ENCODE measurements at regions not wholly inside any gene's neighbourhood (a gene's known extent, or its start where the extent isn't known, plus 50 kb on each side); places are given as distances from the start of the nearest gene placed in this dataset.
"Not testable (repeated sequence)": the region's sequence is repeated elsewhere in the genome, so short reads cannot be mapped to it uniquely, and the experiment has no call there.

GRCh38 chr1:38497921-38498656 is 361.5 kb downstream of the RRAGC start:
- no peak for DNase-seq

GRCh38 chr1:38493306-38493705 is 366.3 kb downstream of the RRAGC start:
- DNase-seq = not testable (repeated sequence)

- peak; percentile 53 for DNase-seq
These were observed 369.7 kb downstream of the RRAGC start for GRCh38 chr1:38489844-38490270.

GRCh38 chr1:38488162-38488898 is 371.2 kb downstream of the RRAGC start:
- no peak for DNase-seq

- no peak for DNase-seq
These were observed 372.2 kb downstream of the RRAGC start for GRCh38 chr1:38487396-38487795.

GRCh38 chr1:38486085-38486484 is 373.5 kb downstream of the RRAGC start:
- DNase-seq = no peak

- no peak for DNase-seq
These were observed 377.4 kb downstream of the RRAGC start for GRCh38 chr1:38481871-38482826.

- not testable (repeated sequence) for DNase-seq
These were observed 379.9 kb downstream of the RRAGC start for GRCh38 chr1:38479662-38480061.

- no peak for DNase-seq
These were observed 381.8 kb downstream of the RRAGC start for GRCh38 chr1:38477811-38478210.

- DNase-seq = no peak
These were observed 382.8 kb downstream of the RRAGC start for GRCh38 chr1:38476850-38477178.

GRCh38 chr1:38476111-38476849 is 383.3 kb downstream of the RRAGC start:
- no peak for DNase-seq

- DNase-seq = no peak
These were observed 384.0 kb downstream of the RRAGC start for GRCh38 chr1:38475624-38476005.

- no peak for DNase-seq
These were observed 384.6 kb downstream of the RRAGC start for GRCh38 chr1:38474738-38475623.

- DNase-seq = no peak
These were observed 393.1 kb downstream of the RRAGC start for GRCh38 chr1:38466487-38466886.

- DNase-seq = no peak
These were observed 394.1 kb downstream of the RRAGC start for GRCh38 chr1:38465460-38465859.

- no peak for DNase-seq
These were observed 395.4 kb downstream of the RRAGC start for GRCh38 chr1:38464071-38464661.

GRCh38 chr1:38463074-38463473 is 396.5 kb downstream of the RRAGC start:
- DNase-seq = no peak

GRCh38 chr1:38456531-38456876 is 403.1 kb downstream of the RRAGC start:
- no peak for DNase-seq

- DNase-seq = no peak
These were observed 403.6 kb downstream of the RRAGC start for GRCh38 chr1:38455829-38456530.

- DNase-seq = no peak
These were observed 404.7 kb downstream of the RRAGC start for GRCh38 chr1:38454749-38455441.
